Bone marrow (tissue), 2 donors: ENCODE measurements at regions not wholly inside any gene's neighbourhood (a gene's known extent, or its start where the extent isn't known, plus 50 kb on each side); places are given as distances from the start of the nearest gene placed in this dataset.
"Not testable (repeated sequence)": the region's sequence is repeated elsewhere in the genome, so short reads cannot be mapped to it uniquely, and the experiment has no call there.

Source experiments
- DNase-seq, 2 donors: peaks; one replicate each; lab custom pipeline; 2025; lab: John Stamatoyannopoulos, UW

GRCh38 chr4:114087596-114088230, 108.3 kb upstream of the ARSJ start:
- DNase-seq = no peak

DNA sequence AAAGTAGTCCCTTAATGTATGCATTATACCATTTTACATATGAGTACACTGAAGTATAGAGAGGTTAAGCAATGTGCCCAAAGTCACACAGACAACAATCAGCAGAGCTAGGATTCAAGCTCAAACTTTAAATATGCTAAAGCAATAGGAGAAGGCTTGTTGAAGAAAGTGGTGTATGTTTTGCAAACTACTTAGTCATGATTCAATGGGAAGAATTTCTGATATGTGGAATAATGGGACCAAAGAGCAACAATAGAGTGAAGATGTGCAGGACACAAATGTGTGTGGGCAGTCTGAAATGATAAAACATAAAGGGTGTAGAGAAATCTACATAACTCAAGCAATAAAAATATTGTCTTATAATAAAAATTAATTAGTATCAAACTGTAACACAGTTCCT, 109.0 kb upstream of the ARSJ start:
- DNase-seq = no peak

DNA sequence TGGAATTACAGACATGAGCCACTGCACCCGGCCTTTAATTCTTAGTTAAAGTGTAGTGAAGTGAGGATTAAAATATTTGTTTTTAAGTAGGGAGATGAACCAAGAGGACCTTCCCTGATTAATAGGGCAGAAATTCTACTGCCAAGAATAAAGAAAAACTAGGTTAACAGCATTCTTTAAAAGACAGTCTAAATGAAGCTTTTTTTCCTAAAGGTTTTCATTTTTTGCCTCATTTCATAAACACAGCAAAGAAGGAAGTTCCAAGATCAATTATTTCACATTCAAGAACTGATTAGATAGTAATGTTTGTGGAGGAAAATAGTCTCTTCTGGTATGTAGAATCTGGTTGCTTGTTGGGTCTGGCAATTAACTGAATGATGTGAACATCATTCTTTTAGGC, 112.1 kb upstream of the ARSJ start:
- no peak for DNase-seq

DNA sequence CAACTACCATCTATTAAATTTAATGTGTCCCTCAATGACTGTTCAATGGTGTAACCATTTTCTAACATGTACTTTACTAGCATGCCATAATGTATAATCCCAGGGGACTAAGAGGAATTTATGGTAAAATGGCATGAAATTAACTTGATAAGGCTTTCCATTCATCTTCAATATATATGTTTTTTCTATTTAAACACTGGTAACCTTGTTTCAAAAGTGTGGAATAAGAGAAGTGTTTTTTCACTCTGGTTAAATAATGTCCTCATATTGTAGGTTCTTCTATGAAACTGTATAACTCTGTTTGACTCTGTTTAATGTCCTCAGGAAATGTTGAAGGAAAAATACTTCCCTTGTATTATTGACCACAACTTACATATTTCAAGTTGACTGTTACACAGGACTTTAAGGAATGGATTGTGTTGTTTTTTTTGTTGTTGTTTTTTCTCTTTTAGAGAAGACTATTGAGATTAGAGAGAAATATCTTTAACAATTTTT, 113.8 kb upstream of the ARSJ start:
- DNase-seq = no peak

DNA sequence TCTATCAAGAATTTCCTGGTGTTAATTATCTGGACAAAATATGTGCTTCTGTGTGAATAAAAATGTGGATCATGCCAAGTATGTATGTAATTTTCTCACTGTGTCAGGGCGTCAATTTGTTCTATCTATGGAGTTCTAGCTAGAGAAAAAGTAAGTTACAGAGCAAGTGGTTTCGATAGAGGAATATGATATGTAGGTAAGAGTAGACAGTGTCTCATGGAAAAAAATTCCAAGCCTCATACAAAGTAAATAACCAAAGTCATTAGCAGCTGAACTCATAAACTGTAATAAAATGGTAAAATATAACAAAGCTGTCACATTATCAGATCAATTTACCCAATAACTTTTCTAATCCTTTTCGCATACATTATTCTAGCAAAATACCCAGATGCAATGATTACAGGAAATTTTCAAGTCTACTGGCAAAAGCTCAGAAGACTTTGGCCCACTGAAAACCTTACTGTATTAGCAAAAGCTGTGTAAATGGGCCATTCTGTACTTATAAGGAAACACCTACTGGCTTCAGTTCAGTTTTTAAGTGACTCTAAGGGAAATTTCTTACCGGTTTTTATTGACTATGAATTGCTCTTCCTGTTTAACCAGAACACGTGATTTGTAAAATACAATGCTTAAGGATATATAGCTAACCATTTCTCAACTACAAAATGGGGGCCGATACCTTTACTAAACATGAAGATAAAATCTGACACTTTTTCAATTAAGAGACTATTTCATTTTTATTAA, 121.0 kb upstream of the ARSJ start:
- DNase-seq = no peak

GRCh38 chr4:114103908-114104307, 124.5 kb upstream of the ARSJ start:
- no peak for DNase-seq

DNA sequence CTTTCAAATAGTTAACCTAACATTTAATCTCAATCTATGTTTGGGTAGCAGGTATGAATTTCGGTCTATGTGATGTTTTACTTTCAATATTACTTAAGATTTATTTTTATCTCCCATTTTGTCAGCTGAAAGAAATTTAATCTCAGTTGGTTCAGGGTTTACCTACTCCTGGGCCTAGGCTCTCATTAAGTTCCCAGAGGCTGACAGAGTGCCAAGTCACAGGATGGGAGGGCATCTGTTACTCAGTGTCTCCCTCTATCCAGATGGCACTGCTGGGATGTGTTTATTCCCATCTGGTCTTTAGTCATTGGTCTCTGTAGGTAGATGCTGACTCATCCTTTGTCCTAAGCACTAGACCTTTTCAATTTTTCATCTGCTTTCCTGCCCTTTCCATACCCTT, 129.4 kb upstream of the ARSJ start:
- DNase-seq = no peak

DNA sequence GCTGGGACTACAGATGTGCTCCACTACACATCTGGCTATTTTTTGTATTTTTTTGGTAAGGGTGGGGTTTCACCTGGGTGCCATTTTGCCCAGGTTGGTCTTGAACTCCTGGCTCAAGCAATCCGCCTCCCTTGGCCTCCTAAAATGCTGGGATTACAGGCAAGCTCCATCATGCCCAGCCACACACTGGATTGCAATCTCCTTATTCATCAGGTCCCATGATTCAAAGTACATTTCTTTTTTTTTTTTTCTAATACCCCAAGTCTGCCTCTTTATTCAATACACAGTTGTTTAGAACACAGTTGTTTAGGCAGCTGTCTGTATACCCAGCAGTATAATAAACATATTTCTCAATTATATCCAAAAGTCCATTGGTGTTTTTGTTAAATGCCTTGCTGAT, 130.3 kb upstream of the ARSJ start:
- no peak for DNase-seq

DNA sequence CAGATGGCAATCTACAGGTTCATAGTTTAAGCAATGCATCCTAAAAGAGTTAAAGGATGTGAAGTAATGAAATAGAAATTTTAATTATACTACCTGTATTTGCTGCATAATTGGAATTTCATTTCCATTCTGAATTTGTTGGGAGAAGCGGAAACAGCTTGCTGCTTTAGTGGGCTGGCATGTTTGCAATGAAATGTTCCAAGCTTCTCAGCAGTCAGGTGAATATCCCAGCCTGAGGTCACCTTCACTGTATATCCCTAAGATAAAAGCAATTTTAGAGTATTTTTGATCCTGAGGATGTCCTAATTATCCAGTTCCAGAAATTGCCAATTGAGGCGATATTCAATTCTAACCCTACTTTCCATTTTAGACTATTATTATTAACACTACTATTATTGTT, 136.1 kb upstream of the ARSJ start:
- DNase-seq = no peak

- DNase-seq = no peak
Measured at GRCh38 chr4:114116861-114117260, 137.4 kb upstream of the ARSJ start.

DNA sequence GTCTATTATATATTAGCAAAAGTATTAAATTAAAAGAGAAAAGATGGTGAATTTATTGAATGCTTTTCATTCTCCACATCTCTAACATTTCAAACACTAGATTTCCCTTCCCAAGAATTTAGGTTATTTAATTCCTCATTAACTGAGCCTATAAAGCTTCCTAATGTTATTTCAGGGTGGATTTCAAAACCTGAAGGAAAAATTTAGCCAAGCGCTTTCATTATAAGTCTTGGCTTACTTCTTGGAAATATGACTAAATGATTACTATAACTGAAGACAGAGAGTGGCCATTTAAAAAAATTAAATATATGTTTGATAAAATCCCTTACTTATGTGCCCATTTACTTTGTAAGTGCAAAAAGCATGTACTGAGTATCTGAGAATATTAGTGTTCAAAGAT, 141.8 kb upstream of the ARSJ start:
- no peak for DNase-seq

- no peak for DNase-seq
Measured at GRCh38 chr4:114132199-114132598, 152.8 kb upstream of the ARSJ start.

- no peak for DNase-seq
Measured at GRCh38 chr4:114132830-114133229, 153.4 kb upstream of the ARSJ start.

DNA sequence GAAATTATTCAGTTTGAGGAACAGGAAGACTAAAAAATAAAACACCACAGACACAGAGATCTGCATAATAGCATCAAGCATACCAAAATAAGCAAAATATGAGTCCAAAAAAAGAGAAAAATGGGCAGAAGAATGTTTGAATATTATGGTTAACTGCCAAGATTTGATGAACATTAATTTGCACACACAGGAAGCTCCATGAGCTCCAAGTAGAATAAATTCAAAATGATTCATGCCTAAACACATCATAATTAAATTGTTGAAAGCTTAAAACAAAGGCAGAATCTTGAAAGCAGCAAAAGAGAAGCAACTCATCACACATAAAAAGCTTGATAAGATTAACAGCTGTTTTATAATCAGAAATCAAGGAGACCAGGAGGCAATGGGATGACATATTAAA, 156.6 kb upstream of the ARSJ start:
- no peak for DNase-seq

- no peak for DNase-seq
Measured at GRCh38 chr4:114137984-114138383, 158.5 kb upstream of the ARSJ start.

- no peak for DNase-seq
Measured at GRCh38 chr4:114146947-114147618, 167.6 kb upstream of the ARSJ start.

DNA sequence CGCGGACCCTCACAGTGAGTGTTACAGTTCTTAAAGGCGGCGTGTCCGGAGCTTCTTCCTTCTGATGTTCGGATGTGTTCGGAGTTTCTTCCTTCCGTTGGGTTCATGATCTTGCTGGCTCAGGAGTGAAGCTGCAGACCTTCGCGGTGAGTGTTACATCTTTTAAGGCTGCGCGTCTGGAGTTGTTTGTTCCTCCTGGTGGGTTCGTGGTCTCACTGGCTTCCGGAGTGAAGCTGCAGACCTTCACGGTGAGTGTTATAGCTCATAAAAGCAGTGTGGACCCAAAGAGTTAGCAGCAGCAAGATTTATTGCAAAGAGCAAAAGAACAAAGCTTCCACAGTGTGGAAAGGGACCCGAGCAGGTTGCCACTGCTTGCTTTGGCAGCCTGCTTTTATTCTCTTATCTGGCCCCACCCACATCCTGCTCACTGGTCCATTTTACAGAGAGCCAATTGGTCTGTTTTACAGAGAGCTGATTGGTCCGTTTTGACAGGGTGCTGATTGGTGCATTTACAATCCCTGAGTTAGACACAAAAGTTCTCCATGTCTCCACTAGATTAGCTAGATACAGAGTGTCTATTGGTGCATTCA, 168.3 kb upstream of the ARSJ start:
- DNase-seq = not testable (repeated sequence)

GRCh38 chr4:114148372-114149070, 169.1 kb upstream of the ARSJ start:
- not testable (repeated sequence) for DNase-seq

DNA sequence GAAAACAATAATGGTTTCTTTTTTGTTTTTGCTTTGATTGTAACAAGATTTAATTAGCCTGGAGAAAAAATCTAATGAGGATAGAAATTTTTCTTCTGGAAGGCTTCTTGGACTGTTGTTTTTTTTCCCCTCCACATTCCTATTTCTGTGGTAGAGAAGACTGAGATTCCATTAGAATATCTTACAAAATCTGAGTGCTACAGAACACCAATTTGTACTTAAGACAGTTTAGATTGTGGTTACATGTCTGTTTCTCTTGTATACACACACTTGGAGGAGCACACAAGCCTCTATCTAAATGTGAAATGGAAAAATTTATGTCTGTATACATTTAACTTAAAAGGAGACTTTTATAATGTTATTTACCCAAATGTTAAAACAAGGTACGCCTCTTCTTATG, 176.9 kb upstream of the ARSJ start:
- DNase-seq = no peak

- no peak for DNase-seq
Measured at GRCh38 chr4:114161809-114162208, 182.4 kb upstream of the ARSJ start.

DNA sequence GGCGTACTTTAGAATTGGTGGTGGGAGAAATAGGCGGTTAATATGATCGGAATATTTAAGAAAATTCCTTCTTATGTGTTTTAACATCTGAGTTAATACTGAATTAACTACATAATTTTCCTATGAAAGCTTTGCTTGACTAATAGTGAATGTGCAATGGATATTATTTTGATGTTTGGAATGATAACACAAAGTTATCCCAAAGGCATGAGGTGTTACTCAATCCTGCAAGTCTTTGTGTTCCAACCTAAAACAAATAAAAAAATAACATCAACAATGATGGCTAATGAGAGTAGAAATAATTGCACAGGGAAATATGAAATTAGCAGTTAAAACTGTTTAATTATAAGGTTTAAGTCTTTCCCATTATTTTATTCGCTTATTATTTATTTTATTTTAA, 183.6 kb upstream of the ARSJ start:
- DNase-seq = no peak

GRCh38 chr4:114173968-114174367, 194.5 kb upstream of the ARSJ start:
- DNase-seq = no peak
